Prostate gland (tissue), 2 donors: ENCODE measurements at regions not wholly inside any gene's neighbourhood (a gene's known extent, or its start where the extent isn't known, plus 50 kb on each side); places are given as distances from the start of the nearest gene placed in this dataset.

Experiments used
- DNase-seq: peaks from one replicate; pipeline ENCODE4 v3.0.0-alpha.2; 2019; ENCODE audit warnings: low spot score
- H3K27ac ChIP-seq, 2 donors: fragments of 200-600 bp; sonication (generic); 2 replicates each; pipeline ENCODE4 v1.5.1; 2017 to 2019
- H3K27me3 ChIP-seq: fragments of 200-600 bp; sonication (generic); replicated peaks from 2 replicates; pipeline ENCODE4 v1.5.1; 2019; ENCODE audit not compliant: insufficient read depth
- H3K36me3 ChIP-seq, 2 donors: fragments of 200-600 bp; sonication (generic); 1 replicate in 1 of 2; 2 replicates in 1 of 2; pipeline versions ENCODE4 v1.5.1 to v1.8.1; 2017 to 2019
- H3K4me1 ChIP-seq: fragments of 200-600 bp; sonication (generic); replicated peaks from 2 replicates; pipeline ENCODE4 v1.5.1; 2019
- H3K4me3 ChIP-seq, 2 donors: fragments of 200-600 bp; sonication (generic); 2 replicates each; pipeline ENCODE4 v1.5.1; 2017 to 2019
- H3K9me3 ChIP-seq: fragments of 200-600 bp; sonication (generic); 2 replicates; pipeline ENCODE4 v1.5.1; 2017
- POLR2A ChIP-seq: fragments of 450-650 bp; IDR thresholded peaks from one replicate; pipeline ENCODE4 v1.6.1; 2016; ENCODE audit warnings: antibody characterized with exemption, mild to moderate bottlenecking
- POLR2AphosphoS5 ChIP-seq: sonication (generic); formaldehyde crosslinking; IDR thresholded peaks from one replicate; pipeline ENCODE4 v1.6.1; 2017; ENCODE audit warnings: antibody characterized with exemption
- WGBS: methylation state at CpG from one replicate; pipeline ENCODE4 v1.1.5; 2018; 5-methylcytosine and 5-hydroxymethylcytosine counted together
- intact Hi-C: fragments of 100-400 bp; cut with DNase I; formaldehyde crosslinking; loops from one replicate; pipeline ENCODE4 v1.14.2; 2022
- TF ChIP-seq, protein P1 (sequence below), 4 experiments: fragments of 200-600 bp in 2 of 4; fragments of 450-650 bp in 2 of 4; sonication (generic) in 2 of 4; IDR thresholded peaks; 1 replicate in 3 of 4; 2 replicates in 1 of 4; pipeline ENCODE4 v1.5.1; 2016 to 2019; ENCODE audit warnings: antibody characterized with exemption in 4 of 4, mild to moderate bottlenecking in 2 of 4, moderate library complexity in 2 of 4

DNA sequence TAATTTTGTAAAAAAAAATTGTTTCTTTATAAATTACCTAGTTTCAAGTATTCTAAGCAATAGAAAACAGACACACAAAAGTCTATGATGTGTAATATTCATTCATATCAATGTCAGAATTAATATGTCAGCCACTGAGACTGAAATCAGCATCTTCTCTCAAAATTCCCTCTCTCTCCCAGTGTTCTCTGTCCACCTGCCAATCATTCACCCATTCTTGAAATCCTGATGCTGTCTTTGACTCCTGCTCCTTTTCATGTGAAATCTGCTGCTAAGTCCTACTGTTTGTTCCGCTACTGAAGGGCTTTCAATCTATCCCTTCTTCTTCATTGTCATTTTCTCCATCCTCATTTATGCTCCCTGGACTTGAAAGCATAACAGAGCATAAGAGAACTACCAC, 257.9 kb downstream of the SATB2 start:
- H3K9me3 ChIP-seq = no peaks in the 10 kb centered on the region
- no peaks in the 10 kb centered on the region for H3K36me3 ChIP-seq
- DNase-seq = no peak
- no peaks in the 10 kb centered on the region for H3K4me1 ChIP-seq
- H3K27ac ChIP-seq = no peak overlapping the region
- intact Hi-C loops = no loop called here
- 100% methylated on average over 1 of the region's 1 CpG for WGBS
- TF ChIP-seq POLR2AphosphoS5 = no peak
- TF ChIP-seq, protein P1, sequence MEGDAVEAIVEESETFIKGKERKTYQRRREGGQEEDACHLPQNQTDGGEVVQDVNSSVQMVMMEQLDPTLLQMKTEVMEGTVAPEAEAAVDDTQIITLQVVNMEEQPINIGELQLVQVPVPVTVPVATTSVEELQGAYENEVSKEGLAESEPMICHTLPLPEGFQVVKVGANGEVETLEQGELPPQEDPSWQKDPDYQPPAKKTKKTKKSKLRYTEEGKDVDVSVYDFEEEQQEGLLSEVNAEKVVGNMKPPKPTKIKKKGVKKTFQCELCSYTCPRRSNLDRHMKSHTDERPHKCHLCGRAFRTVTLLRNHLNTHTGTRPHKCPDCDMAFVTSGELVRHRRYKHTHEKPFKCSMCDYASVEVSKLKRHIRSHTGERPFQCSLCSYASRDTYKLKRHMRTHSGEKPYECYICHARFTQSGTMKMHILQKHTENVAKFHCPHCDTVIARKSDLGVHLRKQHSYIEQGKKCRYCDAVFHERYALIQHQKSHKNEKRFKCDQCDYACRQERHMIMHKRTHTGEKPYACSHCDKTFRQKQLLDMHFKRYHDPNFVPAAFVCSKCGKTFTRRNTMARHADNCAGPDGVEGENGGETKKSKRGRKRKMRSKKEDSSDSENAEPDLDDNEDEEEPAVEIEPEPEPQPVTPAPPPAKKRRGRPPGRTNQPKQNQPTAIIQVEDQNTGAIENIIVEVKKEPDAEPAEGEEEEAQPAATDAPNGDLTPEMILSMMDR (IDR thresholded peaks at IDR 0.05) = no peak
- no peak for TF ChIP-seq POLR2A
- H3K4me3 ChIP-seq = no peak overlapping the region
- H3K27me3 ChIP-seq = no peaks in the 10 kb centered on the region

DNA sequence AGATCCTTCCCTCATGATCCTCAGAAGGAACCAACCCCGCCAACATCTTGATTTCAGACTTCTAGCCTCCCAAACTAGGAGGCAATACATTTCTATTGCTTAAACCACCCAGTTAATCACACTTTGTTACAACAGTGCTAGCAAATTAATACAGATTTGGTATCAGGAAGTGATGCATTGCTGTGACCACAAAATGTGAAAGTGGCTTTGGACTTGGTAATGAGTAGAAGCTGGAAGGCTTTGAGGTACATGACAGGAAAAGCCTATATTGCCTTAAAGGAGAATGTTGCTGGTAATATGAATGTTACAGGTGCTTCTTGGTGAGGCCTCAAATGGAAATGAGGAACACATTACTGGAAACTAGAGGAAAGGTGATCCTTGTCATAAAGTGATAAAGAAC, 260.3 kb downstream of the SATB2 start:
- no peak for DNase-seq

DNA sequence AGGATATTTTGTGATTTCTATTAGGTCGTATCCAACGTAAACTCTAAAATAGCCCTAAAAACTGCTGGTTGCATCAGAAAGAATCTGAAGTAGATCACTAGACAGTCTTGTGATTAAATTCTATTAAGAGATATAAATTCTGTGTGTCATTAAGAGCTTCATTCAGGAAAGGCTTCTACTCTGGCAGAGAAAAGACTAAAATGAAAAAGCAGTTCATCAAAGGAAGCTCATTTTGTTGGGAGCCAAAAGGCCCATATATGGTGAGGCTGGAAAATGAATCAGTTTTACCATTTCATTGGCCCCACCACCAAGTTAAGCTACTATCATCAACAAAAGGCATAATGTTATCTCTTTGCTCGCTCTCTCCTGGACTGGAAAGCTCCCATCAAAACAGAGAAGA, 261.1 kb downstream of the SATB2 start:
- H3K4me3 ChIP-seq = no peak overlapping the region
- H3K27ac ChIP-seq = no peak overlapping the region
- H3K36me3 ChIP-seq = no peaks in the 10 kb centered on the region
- no peak for DNase-seq
- 73% methylated on average over 3 of the region's 3 CpGs for WGBS
- no peaks in the 10 kb centered on the region for H3K27me3 ChIP-seq
- no peaks in the 10 kb centered on the region for H3K4me1 ChIP-seq
- H3K9me3 ChIP-seq = no peaks in the 10 kb centered on the region
- TF ChIP-seq, protein P1 (IDR thresholded peaks at IDR 0.05) = no peak
- TF ChIP-seq POLR2AphosphoS5 (no peak), POLR2A (no peak)
- intact Hi-C loops = no loop called here

More for the DNA sequence above, 260.3 kb downstream of the SATB2 start:
- Histone ChIP-seq H3K36me3 (no peaks in the 10 kb centered on the region), H3K27ac (no peak overlapping the region), H3K9me3 (no peaks in the 10 kb centered on the region), H3K4me3 (no peak overlapping the region), H3K4me1 (no peaks in the 10 kb centered on the region), H3K27me3 (no peaks in the 10 kb centered on the region)
- intact Hi-C loops = no loop called here
- TF ChIP-seq POLR2A (no peak), POLR2AphosphoS5 (no peak)
- TF ChIP-seq, protein P1 (IDR thresholded peaks at IDR 0.05) = no peak
- WGBS = 72% methylated on average over 1 of the region's 1 CpG

DNA sequence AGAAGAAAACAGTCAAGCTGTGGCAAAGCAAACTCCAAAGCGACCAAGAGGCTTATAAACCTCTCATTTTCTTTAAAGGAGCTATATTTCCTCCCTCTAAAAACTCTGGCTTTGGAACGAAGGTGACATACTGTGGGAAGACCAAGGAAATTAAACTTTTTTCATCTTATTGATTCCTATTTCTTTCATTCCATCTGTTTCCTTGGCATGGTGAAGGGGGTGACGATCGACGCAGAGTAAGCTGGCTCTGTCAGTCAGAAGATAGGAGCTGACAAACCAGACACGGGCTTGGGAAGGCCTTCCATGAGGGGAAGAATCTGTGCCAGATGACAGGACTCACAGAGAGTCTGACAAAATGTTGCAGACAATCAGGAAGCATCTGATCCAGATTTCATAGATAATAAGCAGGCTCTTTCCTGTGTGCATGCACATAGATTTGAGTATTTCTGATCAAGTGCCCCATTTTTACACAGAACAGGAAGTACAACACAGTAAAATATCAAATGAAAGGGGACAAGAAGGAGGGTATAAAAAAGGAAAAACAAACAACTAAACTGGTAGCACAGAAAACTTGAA, 261.7 kb downstream of the SATB2 start:
- 69% methylated on average over 6 of the region's 6 CpGs for WGBS

DNA sequence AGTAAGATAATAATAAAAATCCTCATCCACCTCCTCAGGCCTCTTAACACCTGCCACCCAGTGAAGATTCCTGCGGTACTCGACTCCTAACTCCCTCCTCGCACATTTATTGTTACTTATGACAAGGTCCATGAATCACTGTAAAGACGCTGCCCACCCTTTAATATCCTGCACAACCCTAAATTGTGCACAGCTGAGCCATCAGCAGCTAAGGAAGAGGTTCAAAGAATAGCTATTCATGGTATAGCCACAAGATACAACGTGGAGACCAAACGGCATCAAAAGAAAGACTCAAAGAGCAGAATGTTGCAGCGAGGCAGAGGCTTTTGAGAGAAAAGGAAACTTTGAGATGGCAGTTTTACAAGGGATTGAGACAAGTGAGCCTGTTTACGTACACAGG, 266.3 kb downstream of the SATB2 start:
- WGBS = 23% methylated on average over 8 of the region's 8 CpGs
- no peaks in the 10 kb centered on the region for H3K4me1 ChIP-seq
- no peak overlapping the region for H3K4me3 ChIP-seq
- H3K9me3 ChIP-seq = no peaks in the 10 kb centered on the region
- no peaks in the 10 kb centered on the region for H3K27me3 ChIP-seq
- TF ChIP-seq POLR2A (no peak), POLR2AphosphoS5 (no peak)
- TF ChIP-seq, protein P1 (IDR thresholded peaks at IDR 0.05) = no peak
- no peaks in the 10 kb centered on the region for H3K36me3 ChIP-seq
- DNase-seq = no peak
- intact Hi-C loops = no loop called here
- H3K27ac ChIP-seq = no peak overlapping the region

More for the DNA sequence above, 261.7 kb downstream of the SATB2 start:
- Histone ChIP-seq H3K36me3 (no peaks in the 10 kb centered on the region), H3K9me3 (no peaks in the 10 kb centered on the region), H3K27me3 (no peaks in the 10 kb centered on the region), H3K4me3 (no peak overlapping the region), H3K27ac (no peak overlapping the region), H3K4me1 (no peaks in the 10 kb centered on the region)
- DNase-seq = no peak
- intact Hi-C loops = no loop called here
- TF ChIP-seq, protein P1 (IDR thresholded peaks at IDR 0.05) = no peak
- TF ChIP-seq POLR2A (no peak), POLR2AphosphoS5 (no peak)
